ENCODE measurements at regions not wholly inside any gene's neighbourhood (a gene's known extent, or its start where the extent isn't known, plus 50 kb on each side); places are given as distances from the start of the nearest gene placed in this dataset.

- TF ChIP-seq, protein P1, sequence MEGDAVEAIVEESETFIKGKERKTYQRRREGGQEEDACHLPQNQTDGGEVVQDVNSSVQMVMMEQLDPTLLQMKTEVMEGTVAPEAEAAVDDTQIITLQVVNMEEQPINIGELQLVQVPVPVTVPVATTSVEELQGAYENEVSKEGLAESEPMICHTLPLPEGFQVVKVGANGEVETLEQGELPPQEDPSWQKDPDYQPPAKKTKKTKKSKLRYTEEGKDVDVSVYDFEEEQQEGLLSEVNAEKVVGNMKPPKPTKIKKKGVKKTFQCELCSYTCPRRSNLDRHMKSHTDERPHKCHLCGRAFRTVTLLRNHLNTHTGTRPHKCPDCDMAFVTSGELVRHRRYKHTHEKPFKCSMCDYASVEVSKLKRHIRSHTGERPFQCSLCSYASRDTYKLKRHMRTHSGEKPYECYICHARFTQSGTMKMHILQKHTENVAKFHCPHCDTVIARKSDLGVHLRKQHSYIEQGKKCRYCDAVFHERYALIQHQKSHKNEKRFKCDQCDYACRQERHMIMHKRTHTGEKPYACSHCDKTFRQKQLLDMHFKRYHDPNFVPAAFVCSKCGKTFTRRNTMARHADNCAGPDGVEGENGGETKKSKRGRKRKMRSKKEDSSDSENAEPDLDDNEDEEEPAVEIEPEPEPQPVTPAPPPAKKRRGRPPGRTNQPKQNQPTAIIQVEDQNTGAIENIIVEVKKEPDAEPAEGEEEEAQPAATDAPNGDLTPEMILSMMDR (IDR thresholded peaks at IDR 0.05): no peak
- no peak for TF ChIP-seq EZH2 (IDR thresholded peaks at IDR 0.05; ENCODE audit: borderline replicate concordance, insufficient read depth, low read depth, low read length, poor library complexity, severe bottlenecking)
- intact Hi-C loops (cut with micrococcal nuclease): no loop called here
- ChIA-PET POLR2A (no interaction called here), CTCF (no interaction called here)
- 57% methylated on average over 1 of the region's 1 CpG for WGBS (ENCODE audit: insufficient coverage)
- H3K4me3 ChIP-seq (ENCODE audit: control extremely low read depth in 1 of 5, extremely low read depth in 1 of 5, insufficient read depth in 1 of 5, low read depth in 2 of 5, low read length in 4 of 5): no peak overlapping the region
- H4K20me1 ChIP-seq (ENCODE audit: control insufficient read depth, insufficient read depth, low read length, poor library complexity, severe bottlenecking): no peaks in the 10 kb centered on the region
- H2AFZ ChIP-seq (ENCODE audit: insufficient read depth, low read depth, low read length, poor library complexity, severe bottlenecking): no peak overlapping the region
- DNase-seq (no peak), ATAC-seq (ENCODE audit: low read depth) (no peak)
- H3K27me3 ChIP-seq (replicated peaks in 1 of 4; ENCODE audit: control extremely low read depth in 1 of 4, control insufficient read depth in 3 of 4, insufficient read depth in 4 of 4, low read length in 3 of 4): peaks cover 0 to 4% (median 0%) of the 10 kb centered on the region in 4 experiments
- Mint-ChIP-seq H3K4me1 (no peaks in the 10 kb centered on the region), H3K27me3 (peaks cover 10% of the 10 kb centered on the region), H3K9me3 (ENCODE audit: insufficient read depth) (no peaks in the 10 kb centered on the region), H3K4me3 (no peak overlapping the region), H3K27ac (no peak overlapping the region)
- H3K27ac ChIP-seq (ENCODE audit: low read length in 2 of 2): no peak overlapping the region
- no peak overlapping the region for H3K9ac ChIP-seq (ENCODE audit: low read length)
- H3K36me3 ChIP-seq (replicated peaks in 1 of 2; ENCODE audit: control extremely low read depth in 1 of 2, control insufficient read depth in 1 of 2, extremely low read depth in 1 of 2, insufficient read depth in 2 of 2, low read length in 1 of 2): no peaks in the 10 kb centered on the region
- H3K79me2 ChIP-seq (ENCODE audit: control insufficient read depth, insufficient read depth, low read length): no peaks in the 10 kb centered on the region
- H3K4me2 ChIP-seq (replicated peaks; ENCODE audit: low read depth, low read length, poor library complexity, severe bottlenecking): no peak overlapping the region
- no peaks in the 10 kb centered on the region for H3K4me1 ChIP-seq (ENCODE audit: control insufficient read depth in 2 of 2, insufficient read depth in 2 of 2, low read length in 2 of 2)
- H3K9me3 ChIP-seq (ENCODE audit: control extremely low read depth in 1 of 3, control insufficient read depth in 2 of 3, insufficient read depth in 1 of 3, low read length in 2 of 3): no peaks in the 10 kb centered on the region
These were observed 207.6 kb downstream of the ZNF462 start for GRCh38 chr9:107070586-107070985.

- ChIA-PET POLR2A (no interaction called here), CTCF (no interaction called here)
- no peaks in the 10 kb centered on the region for H4K20me1 ChIP-seq (ENCODE audit: control insufficient read depth, insufficient read depth, low read length, poor library complexity, severe bottlenecking)
- Mint-ChIP-seq H3K4me3 (no peak overlapping the region), H3K9me3 (ENCODE audit: insufficient read depth) (no peaks in the 10 kb centered on the region), H3K27me3 (peaks cover 11% of the 10 kb centered on the region), H3K4me1 (no peaks in the 10 kb centered on the region), H3K27ac (no peak overlapping the region)
- ATAC-seq (ENCODE audit: low read depth) (no peak), DNase-seq (no peak)
- no CpG with 5 or more reads among the region's 1 CpG for WGBS (ENCODE audit: insufficient coverage)
- no peak overlapping the region for H3K4me3 ChIP-seq (ENCODE audit: control extremely low read depth in 1 of 5, extremely low read depth in 1 of 5, insufficient read depth in 1 of 5, low read depth in 2 of 5, low read length in 4 of 5)
- no peak overlapping the region for H2AFZ ChIP-seq (ENCODE audit: insufficient read depth, low read depth, low read length, poor library complexity, severe bottlenecking)
- H3K9me3 ChIP-seq (ENCODE audit: control extremely low read depth in 1 of 3, control insufficient read depth in 2 of 3, insufficient read depth in 1 of 3, low read length in 2 of 3): no peaks in the 10 kb centered on the region
- H3K4me2 ChIP-seq (replicated peaks; ENCODE audit: low read depth, low read length, poor library complexity, severe bottlenecking): no peak overlapping the region
- H3K79me2 ChIP-seq (ENCODE audit: control insufficient read depth, insufficient read depth, low read length): no peaks in the 10 kb centered on the region
- H3K27me3 ChIP-seq (replicated peaks in 1 of 4; ENCODE audit: control extremely low read depth in 1 of 4, control insufficient read depth in 3 of 4, insufficient read depth in 4 of 4, low read length in 3 of 4): no peaks in the 10 kb centered on the region
- intact Hi-C loops (cut with micrococcal nuclease): no loop called here
- H3K9ac ChIP-seq (ENCODE audit: low read length): no peak overlapping the region
- no peaks in the 10 kb centered on the region for H3K36me3 ChIP-seq (replicated peaks in 1 of 2; ENCODE audit: control extremely low read depth in 1 of 2, control insufficient read depth in 1 of 2, extremely low read depth in 1 of 2, insufficient read depth in 2 of 2, low read length in 1 of 2)
- no peak overlapping the region for H3K27ac ChIP-seq (ENCODE audit: low read length in 2 of 2)
- H3K4me1 ChIP-seq (ENCODE audit: control insufficient read depth in 2 of 2, insufficient read depth in 2 of 2, low read length in 2 of 2): no peaks in the 10 kb centered on the region
- TF ChIP-seq EZH2 (IDR thresholded peaks at IDR 0.05; ENCODE audit: borderline replicate concordance, insufficient read depth, low read depth, low read length, poor library complexity, severe bottlenecking): no peak
- TF ChIP-seq, protein P1 (IDR thresholded peaks at IDR 0.05): no peak
These were observed 205.0 kb upstream of the RAD23B start for GRCh38 chr9:107078061-107078460.
